ENCODE measurements at regions not wholly inside any gene's neighbourhood (a gene's known extent, or its start where the extent isn't known, plus 50 kb on each side); places are given as distances from the start of the nearest gene placed in this dataset.

DNA sequence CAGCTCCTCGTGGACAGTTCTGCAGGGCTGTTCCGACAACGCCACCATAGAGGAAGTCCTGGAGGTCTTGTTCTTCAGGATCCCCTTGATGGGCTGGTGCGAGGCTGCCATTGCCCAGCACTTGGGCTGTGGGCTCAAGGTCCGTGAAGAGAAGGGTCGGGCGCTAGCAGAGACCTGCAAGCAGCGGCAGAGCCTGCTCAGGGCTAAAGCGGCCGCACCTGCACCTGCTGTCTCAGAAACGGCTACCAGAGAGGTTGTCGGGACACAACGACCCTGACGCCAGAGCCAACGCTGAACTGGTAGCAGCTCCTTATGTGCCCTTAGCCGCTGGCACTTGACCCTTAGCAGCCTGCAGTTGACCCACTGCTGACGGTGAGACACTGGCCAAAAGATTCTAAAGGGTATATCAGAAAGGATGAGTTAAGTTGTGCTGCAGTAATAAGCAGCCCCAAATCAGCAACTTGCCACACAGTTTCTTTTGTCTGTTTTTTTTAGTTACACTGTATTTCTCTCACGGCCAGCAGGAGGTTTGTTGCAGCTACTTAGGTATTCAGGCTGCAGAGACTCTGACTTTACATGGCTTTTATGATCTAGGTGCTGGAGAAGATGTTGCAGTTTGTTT, 55.5 kb upstream of the ST6GAL2 start:
- TF ChIP-seq GATA2 (IDR thresholded peaks at IDR 0.05; ENCODE audit: low read depth, low read length) (no peak), GATA3 (IDR thresholded peaks at IDR 0.05; ENCODE audit: low read depth, low read length) (no peak)

DNA sequence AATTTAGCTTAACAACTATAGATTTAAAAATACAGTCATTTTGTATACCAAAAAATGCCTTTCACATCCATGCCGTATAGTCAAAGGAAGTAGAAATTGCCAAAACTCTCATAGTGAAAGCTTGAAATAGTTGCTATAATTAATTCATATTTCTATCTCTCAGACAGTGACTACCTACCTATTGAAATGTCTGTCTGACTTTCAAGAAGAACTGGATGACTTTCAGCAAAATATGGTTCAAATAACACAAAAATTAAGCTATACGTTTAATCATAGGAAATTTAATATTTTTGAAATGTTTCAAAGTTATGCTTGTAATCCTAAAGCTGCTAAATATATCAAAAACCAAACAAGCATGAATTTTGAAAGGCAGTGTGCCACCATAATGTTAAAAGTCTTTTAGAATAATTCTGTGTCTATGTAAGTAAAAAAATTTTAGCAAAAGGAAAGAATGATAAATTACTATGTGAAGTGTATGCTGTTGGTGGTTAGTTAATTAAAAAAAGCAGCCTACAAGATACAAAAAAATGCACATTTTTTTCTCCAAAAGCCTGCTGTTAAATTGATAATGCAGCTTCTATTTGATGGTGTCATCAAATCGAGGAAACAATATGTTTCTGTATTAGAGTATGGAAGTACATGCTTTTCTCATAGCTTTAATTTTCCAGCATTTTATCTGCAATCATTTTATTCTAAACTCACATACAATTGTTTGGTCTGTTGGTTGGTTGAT, 57.7 kb upstream of the ST6GAL2 start:
- TF ChIP-seq GATA2 (IDR thresholded peaks at IDR 0.05; ENCODE audit: low read depth, low read length) (no peak), GATA3 (IDR thresholded peaks at IDR 0.05; ENCODE audit: low read depth, low read length) (no peak)

DNA sequence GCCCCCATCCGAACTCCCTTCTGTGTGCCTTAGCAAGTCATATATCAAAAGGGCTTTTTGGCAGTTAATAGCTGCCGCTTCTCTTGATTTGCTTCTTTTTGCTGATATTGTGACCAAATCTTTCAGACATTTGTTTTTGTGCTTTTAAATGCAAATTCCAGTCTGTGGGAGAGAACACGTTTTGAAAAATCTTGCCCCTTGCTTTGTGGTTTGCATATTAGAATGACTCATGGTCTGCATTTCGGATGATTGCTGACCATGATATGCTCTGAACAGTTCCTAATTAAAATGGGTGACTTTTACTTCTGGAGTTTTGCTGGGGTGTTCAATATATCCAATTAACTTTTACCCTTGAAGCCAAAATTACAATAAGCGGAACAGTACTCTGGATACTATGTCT, 58.2 kb upstream of the ST6GAL2 start:
- TF ChIP-seq GATA2 (IDR thresholded peaks at IDR 0.05; ENCODE audit: low read depth, low read length) (no peak), GATA3 (IDR thresholded peaks at IDR 0.05; ENCODE audit: low read depth, low read length) (no peak)

DNA sequence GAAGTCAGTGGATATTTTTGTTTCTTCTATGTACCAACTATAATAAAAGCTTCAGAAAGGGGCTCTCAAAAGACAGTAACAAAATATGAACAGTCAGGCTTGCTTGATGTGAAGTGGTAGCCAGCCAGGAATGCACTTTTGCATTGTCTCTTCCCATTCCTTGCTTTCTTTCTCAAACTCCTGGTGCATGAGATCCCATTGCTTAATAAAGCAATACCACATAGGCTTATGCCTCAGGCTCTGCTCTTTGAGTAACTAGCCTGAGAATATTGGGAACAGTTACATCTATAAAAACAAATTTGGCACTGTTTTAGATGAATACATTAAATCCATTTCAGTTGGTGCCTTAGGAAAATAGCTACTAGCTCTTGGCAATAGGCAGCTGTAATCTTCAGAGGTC, 62.6 kb upstream of the ST6GAL2 start:
- no peak for TF ChIP-seq GATA2 (IDR thresholded peaks at IDR 0.05; ENCODE audit: low read depth, low read length)
- TF ChIP-seq GATA3 (IDR thresholded peaks at IDR 0.05; ENCODE audit: low read depth, low read length), result no peak

DNA sequence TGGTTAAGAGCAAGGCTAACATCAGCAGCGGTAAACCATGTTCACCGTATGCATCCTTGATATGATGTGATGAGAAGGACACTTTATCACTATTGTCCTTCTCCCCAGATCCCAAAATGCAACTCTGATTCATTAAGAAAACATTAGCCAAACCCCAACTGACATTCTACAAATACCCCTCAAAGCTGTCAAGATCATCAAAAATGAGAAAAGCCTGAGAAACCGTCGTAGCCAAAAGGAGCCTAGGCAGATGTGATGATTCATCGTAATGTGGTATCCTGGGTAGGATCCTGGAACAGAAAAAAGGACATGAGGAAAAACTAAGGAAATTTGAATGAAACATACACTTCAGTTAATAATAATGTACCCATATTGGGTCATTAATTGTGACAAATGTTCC, 67.3 kb upstream of the ST6GAL2 start:
- no peak for TF ChIP-seq GATA3 (IDR thresholded peaks at IDR 0.05; ENCODE audit: low read depth, low read length)
- TF ChIP-seq GATA2 (IDR thresholded peaks at IDR 0.05; ENCODE audit: low read depth, low read length), result no peak

DNA sequence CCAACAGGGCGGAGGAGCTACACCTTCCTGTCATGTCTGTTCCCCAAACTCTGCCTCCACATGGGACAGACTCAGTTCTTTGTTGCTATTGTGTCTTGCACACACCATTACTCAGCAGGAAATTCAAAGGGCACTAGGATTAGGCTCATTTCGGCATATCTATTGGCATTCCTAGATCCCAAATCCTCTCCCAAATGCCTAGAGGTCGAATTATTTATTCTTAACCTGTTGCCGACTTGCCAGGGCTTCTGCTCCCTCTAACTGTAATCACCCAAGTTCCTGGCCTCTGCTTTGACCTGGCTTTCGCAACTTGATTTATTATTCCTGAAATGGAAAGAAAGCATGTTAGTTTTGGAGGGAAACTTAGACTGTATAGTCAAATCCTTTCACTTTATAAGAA, 67.8 kb upstream of the ST6GAL2 start:
- no peak for TF ChIP-seq GATA3 (IDR thresholded peaks at IDR 0.05; ENCODE audit: low read depth, low read length)
- TF ChIP-seq GATA2 (IDR thresholded peaks at IDR 0.05; ENCODE audit: low read depth, low read length), result no peak

DNA sequence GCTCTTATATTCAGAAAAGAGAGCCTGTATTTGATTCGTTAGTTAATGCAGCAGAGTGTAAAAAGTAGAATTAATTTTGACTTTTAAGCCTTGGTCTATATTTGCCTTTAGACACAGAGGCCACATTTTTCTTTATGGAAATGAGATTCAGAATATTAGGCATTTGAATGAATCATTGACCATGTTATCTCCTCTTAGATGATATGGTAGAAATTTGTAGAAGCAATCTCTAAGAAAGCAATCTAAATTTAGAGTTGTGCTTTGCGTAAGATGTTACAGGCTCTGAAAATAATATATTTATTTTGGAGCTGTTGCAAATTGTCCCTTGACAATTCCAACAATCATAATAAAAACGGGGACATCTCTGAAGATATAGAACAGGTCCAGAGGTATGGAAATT, 68.3 kb upstream of the ST6GAL2 start:
- no peak for TF ChIP-seq GATA3 (IDR thresholded peaks at IDR 0.05; ENCODE audit: low read depth, low read length)
- TF ChIP-seq GATA2 (IDR thresholded peaks at IDR 0.05; ENCODE audit: low read depth, low read length), result no peak

DNA sequence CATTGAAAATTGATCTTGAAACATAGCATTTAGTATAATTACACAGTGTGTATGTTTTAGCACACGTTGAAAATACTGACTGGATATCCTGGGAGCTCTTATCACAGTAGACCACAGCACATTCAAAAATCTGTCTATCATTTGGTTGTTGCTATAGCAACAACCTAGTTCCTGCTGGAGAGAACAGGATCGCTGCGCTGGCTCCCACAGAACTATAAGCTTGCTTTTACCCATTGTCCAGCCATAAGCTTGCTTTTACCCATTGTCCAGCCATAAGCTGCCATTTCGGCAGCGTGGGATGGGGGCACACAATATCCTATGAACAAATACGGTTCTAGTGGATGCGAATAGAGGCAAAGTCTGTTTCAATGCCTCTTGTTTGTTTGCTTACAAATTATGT, 70.4 kb upstream of the ST6GAL2 start:
- no peak for TF ChIP-seq GATA2 (IDR thresholded peaks at IDR 0.05; ENCODE audit: low read depth, low read length)
- no peak for TF ChIP-seq GATA3 (IDR thresholded peaks at IDR 0.05; ENCODE audit: low read depth, low read length)

DNA sequence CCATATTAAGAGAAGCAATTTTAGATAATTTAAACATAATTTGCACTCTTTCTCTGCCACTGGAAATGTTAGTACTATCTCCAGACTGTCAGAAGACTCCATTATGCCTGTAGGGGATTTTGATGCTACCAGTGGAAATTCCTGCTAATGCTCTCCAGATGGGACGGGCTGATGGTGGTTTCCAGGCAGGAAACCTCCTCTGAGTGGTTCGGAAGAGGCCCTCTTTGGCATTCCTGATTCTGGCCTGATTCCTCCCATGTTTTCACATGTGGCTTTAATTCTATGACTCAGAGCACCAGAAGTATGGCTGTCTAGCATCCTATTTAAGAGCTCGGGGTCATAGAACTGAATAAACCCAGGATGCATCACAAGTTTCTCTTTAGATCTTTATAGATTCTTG, 70.9 kb upstream of the ST6GAL2 start:
- TF ChIP-seq GATA3 (IDR thresholded peaks at IDR 0.05; ENCODE audit: low read depth, low read length), result peak; percentile 60
- TF ChIP-seq GATA2 (IDR thresholded peaks at IDR 0.05; ENCODE audit: low read depth, low read length), result peak; percentile 85

DNA sequence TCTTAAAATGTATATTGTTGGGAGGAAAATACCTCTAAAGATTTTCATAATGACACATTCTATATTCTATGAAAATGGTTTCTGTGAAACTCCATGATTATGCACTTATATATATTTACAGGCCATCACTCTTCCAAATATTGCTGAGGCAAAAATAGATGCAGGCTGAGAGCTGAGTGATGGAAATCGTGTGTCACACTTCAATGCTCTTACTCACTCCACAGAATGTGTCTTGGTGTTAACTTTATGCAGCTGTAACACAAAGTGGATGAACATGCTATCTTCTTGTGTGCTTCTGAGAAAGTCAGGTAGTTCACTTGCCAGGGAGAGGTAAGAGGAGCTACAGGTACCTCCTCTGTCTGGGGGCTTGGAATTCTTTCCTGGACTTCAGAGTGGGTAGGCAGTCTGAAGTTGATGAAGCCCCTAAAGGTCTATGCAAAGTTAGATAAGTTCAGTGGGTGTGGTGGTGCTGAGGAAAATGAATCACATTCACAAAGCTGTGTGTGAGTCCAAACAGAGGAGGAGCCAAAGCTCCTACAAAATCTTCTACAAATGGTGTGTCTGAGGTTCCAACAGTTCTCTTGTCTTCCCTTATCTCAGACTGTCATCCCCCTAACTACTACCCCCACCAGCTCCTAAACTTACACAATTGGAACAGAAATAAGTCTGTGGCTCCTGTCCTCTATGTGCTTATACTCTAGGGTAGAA, 74.2 kb upstream of the ST6GAL2 start:
- TF ChIP-seq GATA3 (IDR thresholded peaks at IDR 0.05; ENCODE audit: low read depth, low read length) (no peak), GATA2 (IDR thresholded peaks at IDR 0.05; ENCODE audit: low read depth, low read length) (no peak)

DNA sequence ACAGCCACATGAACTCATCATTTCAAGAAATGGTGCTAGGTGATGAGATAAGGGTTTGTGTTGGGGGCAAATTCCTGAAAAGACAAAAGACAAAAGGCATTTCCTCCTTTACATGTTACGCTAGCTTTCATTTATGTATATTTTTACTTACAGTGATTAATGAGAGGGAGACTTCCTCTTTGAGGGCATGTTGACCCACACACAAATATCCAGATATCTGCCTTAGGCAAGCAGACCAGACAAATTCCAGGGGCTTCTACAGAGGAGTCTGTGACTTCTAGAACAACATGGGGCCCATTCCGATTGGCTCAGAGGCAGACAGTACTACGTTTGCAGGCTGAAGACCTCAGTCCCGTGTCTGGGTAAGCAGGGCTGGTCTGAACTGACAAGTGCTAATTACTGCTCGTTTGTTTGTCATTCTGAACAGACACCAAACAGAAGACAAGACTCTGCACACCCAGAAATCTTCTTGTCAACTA, 74.8 kb upstream of the ST6GAL2 start:
- TF ChIP-seq GATA3 (IDR thresholded peaks at IDR 0.05; ENCODE audit: low read depth, low read length), result no peak
- TF ChIP-seq GATA2 (IDR thresholded peaks at IDR 0.05; ENCODE audit: low read depth, low read length), result no peak

DNA sequence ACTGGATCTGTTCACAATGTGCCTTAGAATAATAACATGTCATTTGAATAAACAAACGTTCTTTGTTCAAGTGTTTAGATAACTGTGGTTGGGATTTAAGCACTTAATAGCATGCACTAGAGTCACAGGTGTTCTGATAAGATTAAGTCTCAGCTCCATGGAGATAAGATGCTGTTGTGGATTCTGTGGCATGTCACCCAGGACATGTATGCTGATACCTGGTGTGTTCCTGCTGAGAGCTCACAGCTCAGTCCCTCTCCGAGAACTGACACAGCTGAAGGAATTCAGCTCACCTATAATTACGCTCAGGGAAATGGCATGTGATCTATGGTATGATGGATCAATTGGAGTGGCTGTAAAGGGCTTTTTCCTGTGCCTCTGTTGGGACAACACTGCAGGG, 75.4 kb upstream of the ST6GAL2 start:
- TF ChIP-seq GATA3 (IDR thresholded peaks at IDR 0.05; ENCODE audit: low read depth, low read length) (no peak), GATA2 (IDR thresholded peaks at IDR 0.05; ENCODE audit: low read depth, low read length) (no peak)

DNA sequence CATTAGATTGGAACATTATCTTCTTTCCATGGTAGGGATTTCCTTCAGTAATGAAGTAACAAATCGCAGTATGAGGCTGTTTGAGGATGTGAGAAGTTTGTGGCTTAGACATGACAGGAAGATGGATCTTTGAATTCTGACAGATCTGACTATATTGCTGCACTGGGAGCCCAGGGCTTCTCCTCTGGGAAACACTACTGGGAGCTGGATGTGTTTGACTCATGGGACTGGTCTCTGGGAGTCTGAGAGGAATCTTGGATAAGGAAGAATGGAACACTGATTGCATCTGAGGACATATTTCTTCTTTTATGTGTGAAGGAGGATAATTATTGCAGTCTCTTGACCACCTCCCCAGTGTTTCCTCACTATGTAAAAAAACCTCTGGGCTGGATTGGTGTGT, 77.2 kb upstream of the ST6GAL2 start:
- TF ChIP-seq GATA3 (IDR thresholded peaks at IDR 0.05; ENCODE audit: low read depth, low read length) (no peak), GATA2 (IDR thresholded peaks at IDR 0.05; ENCODE audit: low read depth, low read length) (no peak)

DNA sequence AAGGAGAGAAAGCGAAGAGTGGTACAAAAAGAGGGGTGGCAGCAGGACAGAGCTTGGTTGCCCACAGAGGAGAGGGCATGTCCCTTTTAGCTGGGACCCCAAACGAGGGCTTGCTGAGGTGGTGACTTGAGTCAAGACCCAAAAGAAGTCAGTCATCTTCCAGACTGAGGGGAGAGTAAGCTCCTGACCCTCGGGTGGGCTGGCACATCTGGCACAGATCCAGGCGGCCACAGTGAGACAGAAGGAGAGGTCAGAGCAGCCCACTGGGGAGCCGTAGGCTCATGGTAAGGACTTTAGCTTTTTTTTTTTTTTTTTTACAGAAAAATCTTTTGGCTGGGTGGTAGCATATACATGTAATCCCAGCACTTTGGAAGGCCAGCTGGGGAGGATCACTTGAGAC, 77.9 kb upstream of the ST6GAL2 start:
- no peak for TF ChIP-seq GATA2 (IDR thresholded peaks at IDR 0.05; ENCODE audit: low read depth, low read length)
- TF ChIP-seq GATA3 (IDR thresholded peaks at IDR 0.05; ENCODE audit: low read depth, low read length), result no peak

DNA sequence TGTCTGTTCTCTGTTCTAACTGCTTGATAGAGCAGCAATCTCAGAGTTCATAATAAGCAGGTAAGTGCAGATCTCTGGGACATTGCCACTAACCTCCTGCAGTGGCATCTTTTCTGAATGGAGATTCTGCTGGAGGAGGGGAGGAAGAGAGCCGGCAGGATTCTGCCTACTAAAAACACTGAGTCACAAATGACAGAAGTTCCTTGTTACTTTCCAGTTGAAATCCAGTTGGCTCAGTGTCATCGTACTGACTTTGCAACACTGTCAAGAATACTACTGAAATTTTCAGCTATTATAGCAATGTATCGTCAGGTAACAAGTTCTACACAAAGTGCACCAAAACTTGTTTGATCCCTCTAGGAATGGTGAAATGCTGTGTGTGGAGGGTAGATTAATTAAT, 79.6 kb upstream of the ST6GAL2 start:
- no peak for TF ChIP-seq GATA3 (IDR thresholded peaks at IDR 0.05; ENCODE audit: low read depth, low read length)

Measured in SH-SY5Y (cell line).